Retinal pigment epithelial cell (primary cell): ENCODE measurements at regions not wholly inside any gene's neighbourhood (a gene's known extent, or its start where the extent isn't known, plus 50 kb on each side); places are given as distances from the start of the nearest gene placed in this dataset.

Experiments used
- DNase-seq: peaks from one replicate; pipeline ENCODE4 v3.0.0-alpha.2; 2010; ENCODE audit warnings: low read depth
- H3K4me3 ChIP-seq: 2 replicates; pipeline ENCODE4 v1.5.1; 2011; ENCODE audit warnings: mild to moderate bottlenecking, low read length, control low read depth, moderate library complexity
- TF ChIP-seq, protein P1 (sequence below): conservative IDR thresholded peaks from 2 replicates; pipeline ENCODE4 v1.5.1; 2011; ENCODE audit warnings: low read depth, low read length, control low read depth, inconsistent platforms

DNA sequence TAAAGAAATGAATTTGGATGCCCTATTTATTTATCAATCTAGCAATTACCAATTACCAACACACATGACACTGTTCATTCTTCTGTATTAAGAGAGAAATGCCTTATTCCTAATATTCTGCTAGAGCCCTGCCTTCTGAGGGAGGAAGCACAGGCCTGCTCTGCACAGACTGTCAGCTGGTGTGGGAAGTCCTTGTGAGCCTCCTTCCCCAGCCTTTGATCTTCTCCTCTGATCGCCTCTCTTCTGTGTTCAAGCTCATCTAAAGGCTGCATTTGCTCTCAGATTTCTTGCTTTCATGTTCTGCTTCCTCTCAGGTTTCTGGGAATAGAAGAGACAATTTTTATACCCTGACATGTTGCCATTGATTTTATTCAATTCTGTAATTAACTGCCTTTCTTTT lies 290.6 kb upstream of the UMPS start:
- TF ChIP-seq, protein P1, sequence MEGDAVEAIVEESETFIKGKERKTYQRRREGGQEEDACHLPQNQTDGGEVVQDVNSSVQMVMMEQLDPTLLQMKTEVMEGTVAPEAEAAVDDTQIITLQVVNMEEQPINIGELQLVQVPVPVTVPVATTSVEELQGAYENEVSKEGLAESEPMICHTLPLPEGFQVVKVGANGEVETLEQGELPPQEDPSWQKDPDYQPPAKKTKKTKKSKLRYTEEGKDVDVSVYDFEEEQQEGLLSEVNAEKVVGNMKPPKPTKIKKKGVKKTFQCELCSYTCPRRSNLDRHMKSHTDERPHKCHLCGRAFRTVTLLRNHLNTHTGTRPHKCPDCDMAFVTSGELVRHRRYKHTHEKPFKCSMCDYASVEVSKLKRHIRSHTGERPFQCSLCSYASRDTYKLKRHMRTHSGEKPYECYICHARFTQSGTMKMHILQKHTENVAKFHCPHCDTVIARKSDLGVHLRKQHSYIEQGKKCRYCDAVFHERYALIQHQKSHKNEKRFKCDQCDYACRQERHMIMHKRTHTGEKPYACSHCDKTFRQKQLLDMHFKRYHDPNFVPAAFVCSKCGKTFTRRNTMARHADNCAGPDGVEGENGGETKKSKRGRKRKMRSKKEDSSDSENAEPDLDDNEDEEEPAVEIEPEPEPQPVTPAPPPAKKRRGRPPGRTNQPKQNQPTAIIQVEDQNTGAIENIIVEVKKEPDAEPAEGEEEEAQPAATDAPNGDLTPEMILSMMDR = no peak
- no peak overlapping the region for H3K4me3 ChIP-seq
- no peak for DNase-seq

DNA sequence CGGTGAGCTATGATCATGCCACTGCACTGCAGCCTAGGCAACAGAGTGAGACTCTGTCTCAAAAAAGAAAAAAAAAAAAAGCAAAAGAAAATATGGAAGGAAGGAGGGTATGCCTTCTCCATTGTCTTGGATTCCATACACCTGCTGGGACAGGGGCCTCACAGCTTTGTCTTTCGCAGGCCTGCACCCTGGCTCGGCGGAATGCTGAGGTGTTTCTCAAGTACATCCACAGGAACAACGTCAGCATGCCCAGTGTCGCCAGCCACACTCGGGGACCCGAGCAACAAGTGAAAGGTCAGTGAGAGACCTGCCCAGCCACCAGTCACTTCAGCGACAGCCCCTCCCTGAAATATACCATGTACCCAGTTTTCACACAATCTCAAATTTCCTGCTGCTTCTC lies 288.5 kb upstream of the UMPS start:
- TF ChIP-seq, protein P1 = no peak
- DNase-seq = no peak
- no peak overlapping the region for H3K4me3 ChIP-seq

DNA sequence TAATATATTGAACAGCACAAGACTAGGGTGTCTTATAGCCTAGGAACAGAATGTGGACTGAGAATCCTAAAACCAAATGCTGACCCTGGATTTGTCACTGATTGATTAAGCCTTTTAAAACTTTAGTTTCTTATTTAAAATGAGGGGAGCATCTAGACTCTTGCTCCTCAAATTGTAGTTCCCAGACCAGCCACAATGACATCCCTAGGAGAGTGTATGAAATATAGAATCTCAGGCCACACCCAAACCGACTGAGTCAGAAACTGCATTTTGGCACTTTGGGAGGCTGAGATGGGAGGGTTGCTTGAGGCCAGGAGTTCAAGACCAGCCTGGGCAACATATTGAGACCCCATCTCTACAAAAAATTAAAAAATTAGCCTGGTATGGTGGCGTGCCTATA lies 287.8 kb upstream of the UMPS start:
- no peak for DNase-seq
- TF ChIP-seq, protein P1 = no peak
- no peak overlapping the region for H3K4me3 ChIP-seq

DNA sequence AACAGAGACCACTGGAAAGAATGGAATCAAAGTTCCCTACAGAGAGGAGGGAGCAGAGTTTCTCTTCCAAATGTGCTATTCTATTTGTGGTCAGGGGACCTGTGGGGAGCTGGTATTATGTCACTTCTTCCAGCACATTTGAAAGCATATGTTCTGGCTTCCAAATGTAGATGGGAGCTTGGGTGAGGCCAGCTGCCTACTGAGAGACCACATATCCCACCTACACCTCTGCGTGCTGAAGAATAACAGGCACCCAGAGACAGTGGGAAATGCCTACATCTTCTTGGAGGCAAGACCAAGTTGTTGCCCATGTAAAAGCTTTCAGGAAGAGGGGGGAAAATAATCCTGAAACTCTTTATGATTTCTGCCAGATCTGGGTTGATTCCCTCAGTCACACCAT lies 286.8 kb upstream of the UMPS start:
- TF ChIP-seq, protein P1 = no peak
- DNase-seq = no peak
- no peak overlapping the region for H3K4me3 ChIP-seq

DNA sequence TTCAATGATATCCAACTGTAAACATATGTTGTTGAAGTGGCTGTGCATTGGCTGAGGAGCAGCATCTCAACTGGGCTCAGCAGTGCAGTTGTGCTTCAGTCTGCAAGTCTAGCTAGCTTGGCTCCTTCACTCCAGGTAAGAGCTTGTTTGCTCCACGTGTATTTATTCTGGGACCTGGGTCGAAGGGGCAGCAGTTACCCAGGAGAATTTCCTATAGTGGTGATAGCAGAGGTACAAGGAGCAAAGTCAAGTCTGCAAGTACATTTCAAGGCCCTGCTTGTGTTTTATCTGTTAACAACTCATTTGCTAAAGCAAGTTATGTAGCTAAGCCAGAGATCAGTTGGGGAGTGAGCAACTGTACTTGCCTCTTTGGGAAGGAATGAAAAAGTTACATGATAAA lies 286.2 kb upstream of the UMPS start:
- no peak for DNase-seq
- TF ChIP-seq, protein P1 = no peak
- H3K4me3 ChIP-seq = no peak overlapping the region

DNA sequence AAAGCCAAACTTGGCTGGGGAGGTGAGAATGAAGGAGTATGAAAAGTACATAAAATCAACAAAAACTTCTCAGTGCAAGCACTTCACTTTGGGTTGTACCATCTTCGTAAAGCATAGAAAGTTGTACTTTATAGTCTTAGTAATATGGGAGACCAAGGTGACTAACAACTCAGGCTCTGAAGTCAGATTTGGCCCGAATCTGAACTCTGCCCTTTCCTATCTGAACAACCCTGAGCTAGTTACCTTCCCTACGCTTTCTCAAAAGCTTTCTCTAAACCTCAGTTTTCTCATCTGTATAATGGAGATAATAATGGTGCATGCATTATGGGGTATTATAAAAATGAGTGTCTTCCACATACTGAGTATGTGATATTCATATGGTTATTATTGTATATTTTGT lies 285.4 kb upstream of the UMPS start:
- DNase-seq = no peak
- H3K4me3 ChIP-seq = no peak overlapping the region
- TF ChIP-seq, protein P1 = no peak

DNA sequence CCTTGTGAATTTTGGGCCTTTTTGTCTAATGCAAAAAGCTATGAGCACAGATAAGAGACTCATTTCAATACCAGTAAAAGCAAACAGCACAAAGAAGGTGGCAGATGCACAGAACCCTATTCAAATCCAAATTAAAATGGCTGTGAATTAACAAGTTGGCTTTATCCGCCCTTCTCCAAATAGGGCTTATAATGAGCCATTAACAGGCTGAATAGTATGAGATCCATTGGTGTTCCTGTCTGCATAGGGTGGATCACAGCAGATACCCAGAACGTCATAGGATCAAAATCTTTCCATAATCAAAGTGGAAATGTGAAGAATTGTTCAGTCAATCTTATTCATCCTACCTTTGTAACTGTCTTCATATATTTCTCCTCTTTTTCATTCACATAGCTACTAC lies 282.4 kb upstream of the UMPS start:
- DNase-seq = no peak
- H3K4me3 ChIP-seq = no peak overlapping the region
- TF ChIP-seq, protein P1 = no peak
